G401 (cell line): ENCODE measurements at regions not wholly inside any gene's neighbourhood (a gene's known extent, or its start where the extent isn't known, plus 50 kb on each side); places are given as distances from the start of the nearest gene placed in this dataset.
"Not testable (repeated sequence)": the region's sequence is repeated elsewhere in the genome, so short reads cannot be mapped to it uniquely, and the experiment has no call there.

Experiments
- DNase-seq: peaks from one replicate; pipeline ENCODE4 v3.0.0-alpha.2; 2015; ENCODE audit warnings: low spot score
- in situ Hi-C: cut with HindIII; loops from 2 replicates; pipeline ENCODE4 v1.10.0; 2016; ENCODE audit warnings: low sequenced_read_pairs, mixed read lengths

DNA sequence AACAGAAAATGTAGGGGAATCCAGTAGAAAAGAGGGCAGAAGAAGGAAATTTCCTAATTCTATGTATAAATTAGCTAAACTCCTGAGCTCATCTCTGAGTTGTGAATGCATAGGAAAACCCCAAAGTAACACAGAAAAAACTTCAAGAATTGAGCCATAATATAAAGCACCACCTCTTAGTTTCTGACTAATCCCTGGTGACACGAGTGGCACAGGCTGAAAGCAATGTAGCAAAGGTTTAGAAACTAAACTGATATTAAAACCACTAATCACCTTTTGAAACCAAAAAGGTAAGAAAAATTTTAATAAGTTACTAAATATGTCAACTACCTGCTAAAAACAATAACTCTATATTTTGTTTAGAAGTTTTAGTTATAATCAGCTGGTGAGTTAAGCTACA lies 255.6 kb upstream of the NECTIN3 start:
- in situ Hi-C loops, result no loop called here
- DNase-seq, result no peak

DNA sequence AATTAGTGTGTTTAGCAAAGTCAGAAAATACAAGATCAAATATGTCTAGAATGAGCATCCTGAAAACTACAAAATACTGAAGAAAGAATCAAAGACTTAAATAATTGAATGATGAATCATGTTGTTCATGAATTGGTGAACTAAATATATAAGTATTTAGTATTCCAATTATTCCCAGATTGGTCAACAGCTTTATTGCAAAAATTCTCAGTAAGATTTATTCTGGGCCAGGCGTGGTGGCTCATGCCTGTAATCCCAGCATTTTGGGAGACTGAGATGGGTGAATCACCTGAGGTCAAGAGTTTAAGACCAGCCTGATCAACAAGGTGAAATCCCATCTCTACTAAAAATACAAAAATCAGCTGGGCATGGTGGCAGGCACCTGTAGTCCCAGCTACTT lies 250.0 kb upstream of the NECTIN3 start:
- in situ Hi-C loops, result no loop called here

DNA sequence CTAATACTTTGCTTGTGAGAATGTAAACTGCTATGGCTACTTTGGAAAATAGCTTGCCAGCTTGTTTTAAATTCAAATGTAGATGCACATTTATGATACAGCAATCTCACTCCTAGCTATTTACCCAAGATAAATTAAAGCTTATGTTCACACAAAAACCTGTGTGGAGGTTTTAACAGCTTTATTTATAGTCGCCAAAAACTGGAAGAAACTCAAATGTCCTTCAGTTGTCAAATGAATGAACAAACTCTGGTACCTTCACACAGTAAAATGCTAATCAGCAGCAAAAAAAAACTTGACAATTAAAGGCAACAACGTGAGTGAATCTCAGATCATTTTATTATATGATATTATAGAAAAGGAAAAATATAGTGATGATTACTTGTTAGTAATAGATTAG lies 248.6 kb upstream of the NECTIN3 start:
- in situ Hi-C loops, result no loop called here
- DNase-seq, result no peak

More for the DNA sequence above, 250.0 kb upstream of the NECTIN3 start:
- DNase-seq, result no peak

DNA sequence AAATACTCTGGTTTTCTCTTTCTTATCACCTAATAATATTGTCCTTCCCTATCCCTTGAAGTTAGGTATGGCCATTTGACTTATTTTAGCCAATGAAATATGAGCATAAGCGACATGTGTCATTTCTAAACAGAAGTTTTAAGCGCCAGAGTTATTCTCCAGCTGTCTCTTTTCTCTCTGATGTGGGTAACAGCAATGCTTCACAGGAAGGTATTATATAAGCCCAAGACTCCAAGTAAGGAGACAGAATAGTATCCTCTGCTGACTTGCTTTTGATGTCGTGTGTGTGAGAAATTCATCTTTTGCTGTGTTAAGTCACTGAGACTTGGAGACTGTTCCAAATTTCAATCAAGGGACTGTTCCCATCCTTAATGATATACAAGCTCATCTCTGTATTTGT lies 224.6 kb upstream of the NECTIN3 start:
- no peak for DNase-seq
- in situ Hi-C loops, result no loop called here

DNA sequence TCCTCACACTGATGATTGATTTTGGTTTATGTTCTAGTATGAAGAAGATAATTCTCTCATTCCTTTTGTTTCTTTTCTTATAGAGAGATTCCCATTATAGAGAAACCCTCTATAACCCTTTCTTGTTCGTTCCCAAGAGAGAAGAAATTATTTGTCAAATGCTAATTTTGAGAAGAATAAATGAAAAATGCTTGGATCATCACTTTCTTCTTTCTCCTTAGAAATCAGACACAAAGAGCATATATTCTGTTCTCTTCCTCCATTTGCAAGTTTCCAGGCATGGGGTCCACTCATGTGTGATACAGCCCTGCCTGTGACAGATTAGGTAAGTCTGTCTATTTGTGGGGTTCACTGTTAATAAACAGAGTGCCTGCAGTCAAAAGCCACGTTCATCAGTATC lies 222.6 kb upstream of the NECTIN3 start:
- in situ Hi-C loops, result no loop called here
- no peak for DNase-seq

DNA sequence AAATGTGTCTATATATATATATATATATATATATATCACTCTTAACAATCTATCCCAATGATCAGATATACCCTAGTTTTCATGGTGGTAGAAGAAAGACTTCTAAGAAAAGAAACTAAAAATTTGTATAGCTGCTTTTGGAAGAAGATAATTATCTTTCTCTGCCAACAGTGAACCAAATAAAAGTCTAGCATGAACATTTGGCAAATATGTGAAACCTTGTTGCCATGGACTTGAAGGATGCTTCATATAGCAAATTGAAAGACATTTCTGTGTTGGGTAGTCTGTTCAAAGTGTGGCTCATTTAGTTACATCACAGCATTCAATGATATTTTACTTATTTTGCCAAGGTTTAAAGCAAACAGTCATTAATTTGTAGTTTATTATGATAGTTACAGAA lies 219.9 kb upstream of the NECTIN3 start:
- no peak for DNase-seq
- in situ Hi-C loops, result no loop called here

DNA sequence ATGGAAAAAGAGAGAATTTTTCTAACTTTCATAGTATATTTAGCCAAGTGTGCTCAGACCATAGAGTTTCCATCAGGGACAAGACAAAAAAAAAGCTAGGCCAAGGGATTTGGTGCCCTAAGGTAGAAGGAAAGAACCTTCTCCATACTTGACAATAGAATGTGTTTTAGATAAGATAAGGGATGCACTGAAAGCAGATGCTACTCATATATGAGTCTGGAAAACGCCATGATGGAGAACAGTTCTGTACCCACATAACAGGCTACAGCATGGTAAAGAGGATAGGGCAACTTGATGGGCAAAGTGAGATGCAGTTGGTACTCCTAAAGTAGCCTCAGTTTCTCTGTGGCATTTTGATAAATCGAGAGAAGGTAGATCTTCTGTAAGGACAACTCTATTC lies 216.4 kb upstream of the NECTIN3 start:
- in situ Hi-C loops, result no loop called here

DNA sequence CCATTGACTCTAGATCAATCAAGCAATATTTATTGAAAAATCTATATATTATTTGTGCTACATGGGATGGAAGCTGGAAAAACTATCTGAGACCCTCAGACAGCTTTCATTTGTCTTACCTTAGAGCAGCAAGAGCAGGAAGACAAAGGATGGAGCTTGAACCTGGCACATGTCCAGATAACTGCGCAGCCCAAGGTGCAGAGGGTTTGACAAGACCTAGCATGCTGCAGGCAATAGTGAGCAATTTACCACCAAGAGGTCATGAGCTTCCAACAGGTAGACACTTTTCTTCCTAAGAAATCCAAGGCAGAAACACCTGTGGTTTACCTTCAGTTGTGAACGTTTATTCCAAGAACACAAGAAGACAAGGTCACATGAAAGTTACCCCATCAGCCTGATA lies 214.7 kb upstream of the NECTIN3 start:
- in situ Hi-C loops, result no loop called here
- no peak for DNase-seq

More for the DNA sequence above, 216.4 kb upstream of the NECTIN3 start:
- no peak for DNase-seq

DNA sequence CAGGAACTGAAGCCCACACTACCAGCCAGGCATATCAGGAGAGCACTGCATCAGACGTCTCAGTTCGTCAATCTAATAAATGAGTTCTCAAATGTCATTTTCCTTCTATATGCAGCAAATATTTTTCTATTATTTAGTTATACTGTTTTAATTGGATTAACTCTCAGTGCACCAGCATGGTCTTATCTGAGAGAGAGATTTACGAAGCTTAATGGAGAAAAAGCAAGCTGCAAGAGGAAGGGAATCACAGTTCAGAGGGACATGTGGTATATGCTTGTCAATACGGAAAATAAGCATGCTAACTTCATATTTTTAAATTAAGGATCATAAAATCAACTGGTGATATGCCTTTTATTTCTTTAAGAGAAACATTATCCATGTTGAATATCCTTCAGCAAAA lies 213.1 kb upstream of the NECTIN3 start:
- DNase-seq, result no peak
- in situ Hi-C loops, result no loop called here

DNA sequence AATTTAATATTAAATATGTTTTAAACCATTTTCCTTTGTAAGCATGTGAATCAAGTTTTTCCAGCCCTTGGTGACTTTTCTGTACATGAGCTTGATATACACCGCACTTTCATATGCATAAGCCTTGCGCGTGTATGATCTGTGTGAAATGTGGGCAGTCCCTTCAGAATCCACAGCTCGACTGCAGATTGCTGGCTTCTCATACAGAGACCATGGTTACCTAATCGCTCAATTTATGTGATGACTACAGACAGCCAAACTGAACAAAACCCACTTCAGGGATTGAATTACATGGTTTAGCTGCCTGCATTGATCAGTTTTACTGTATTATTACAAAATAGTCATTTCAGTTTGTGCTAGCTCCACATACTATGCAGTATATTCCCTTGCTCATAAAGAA lies 212.3 kb upstream of the NECTIN3 start:
- in situ Hi-C loops, result no loop called here
- no peak for DNase-seq

DNA sequence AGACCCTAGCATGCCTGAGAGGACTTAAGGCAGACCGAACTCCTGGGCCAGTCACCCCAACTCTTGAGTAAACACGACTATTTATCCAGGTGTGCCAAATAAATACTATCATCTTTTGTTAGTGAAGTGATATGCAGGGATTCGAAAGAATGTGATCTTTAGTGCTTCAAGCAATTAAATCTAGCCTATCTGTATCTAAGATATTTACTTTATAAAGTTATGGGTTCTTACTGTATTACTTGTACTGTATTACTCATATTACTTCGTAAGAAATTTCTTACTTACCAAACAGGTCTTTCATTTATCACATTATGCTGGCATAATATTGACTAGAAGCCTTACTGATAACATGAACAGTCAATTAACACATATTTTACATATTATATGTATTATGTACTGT lies 211.6 kb upstream of the NECTIN3 start:
- in situ Hi-C loops, result no loop called here

DNA sequence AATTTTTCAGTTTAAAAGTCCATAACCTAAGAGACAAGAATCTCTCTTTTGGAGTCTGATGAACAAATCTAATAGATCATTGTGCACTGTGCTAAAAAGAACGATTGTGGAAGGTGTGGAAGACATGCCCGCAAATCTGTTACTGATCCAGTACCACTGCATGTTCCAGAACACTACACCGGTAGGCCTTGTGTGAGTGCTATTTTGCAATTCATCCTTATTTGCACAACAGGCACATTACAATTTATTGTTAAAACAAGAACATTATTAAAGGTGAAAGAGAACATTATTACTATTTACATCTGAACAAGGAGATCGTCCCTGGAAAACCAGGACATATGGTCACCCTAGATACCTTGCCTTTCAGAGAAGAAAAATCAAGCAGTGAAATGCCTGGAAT lies 205.7 kb upstream of the NECTIN3 start:
- no peak for DNase-seq
- in situ Hi-C loops, result no loop called here

More for the DNA sequence above, 211.6 kb upstream of the NECTIN3 start:
- no peak for DNase-seq

DNA sequence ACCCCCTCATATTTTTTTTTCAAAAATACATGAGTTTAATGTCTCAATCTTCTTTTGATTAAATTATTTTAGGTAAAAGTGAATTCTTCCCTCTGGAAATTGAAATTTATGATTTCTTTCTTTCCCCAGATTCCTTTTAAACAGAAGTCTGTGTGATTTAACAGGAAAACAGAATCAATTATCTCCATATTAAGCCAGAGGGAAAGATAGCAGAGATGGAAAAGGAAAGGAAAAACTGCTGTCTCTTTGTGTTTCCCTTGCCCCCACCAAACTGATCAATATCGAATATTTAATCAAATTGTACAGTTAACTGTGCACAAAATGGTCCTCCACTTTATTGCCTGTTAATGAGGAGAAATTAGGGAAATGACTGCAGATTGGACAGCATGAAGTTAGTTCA lies 203.5 kb upstream of the NECTIN3 start:
- DNase-seq, result no peak
- in situ Hi-C loops, result no loop called here

DNA sequence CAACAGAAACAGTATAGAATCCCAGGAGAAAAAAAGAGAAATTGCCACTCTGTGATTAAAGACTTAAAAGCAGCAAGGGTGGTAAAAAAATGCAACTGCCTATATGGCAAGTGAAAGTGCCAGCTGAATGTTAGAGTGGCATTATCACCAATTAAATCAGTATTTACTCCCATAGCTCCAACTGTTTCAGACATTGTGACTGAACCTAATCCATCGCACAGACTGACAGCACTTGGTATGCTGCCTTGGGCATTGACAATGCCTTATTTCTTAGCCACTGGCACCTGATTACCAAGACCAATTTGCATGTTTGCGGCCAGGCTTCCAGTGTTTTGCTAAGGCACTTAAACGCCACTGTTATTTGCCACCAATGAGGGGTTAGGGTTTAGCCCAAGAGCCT lies 201.9 kb upstream of the NECTIN3 start:
- DNase-seq, result no peak
- in situ Hi-C loops, result no loop called here

DNA sequence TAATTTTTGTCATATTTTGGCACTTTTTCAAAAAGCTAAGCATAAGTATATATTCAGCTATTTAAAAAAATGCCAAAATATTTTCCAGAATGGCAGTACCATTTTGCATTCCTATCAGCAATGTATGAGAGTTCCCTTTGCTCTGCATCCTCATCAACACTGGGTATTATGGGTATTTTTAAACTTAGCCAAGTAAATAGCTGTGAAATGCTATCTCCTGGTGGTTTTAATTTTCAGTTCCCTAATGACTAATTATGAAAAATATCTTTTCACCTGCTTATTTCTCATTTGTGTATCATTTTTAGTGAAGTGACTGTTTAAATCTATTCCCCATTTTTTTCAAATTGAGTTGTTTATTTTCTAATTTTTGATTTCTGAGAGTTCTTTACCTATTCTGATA lies 199.7 kb upstream of the NECTIN3 start:
- in situ Hi-C loops, result no loop called here
- no peak for DNase-seq

DNA sequence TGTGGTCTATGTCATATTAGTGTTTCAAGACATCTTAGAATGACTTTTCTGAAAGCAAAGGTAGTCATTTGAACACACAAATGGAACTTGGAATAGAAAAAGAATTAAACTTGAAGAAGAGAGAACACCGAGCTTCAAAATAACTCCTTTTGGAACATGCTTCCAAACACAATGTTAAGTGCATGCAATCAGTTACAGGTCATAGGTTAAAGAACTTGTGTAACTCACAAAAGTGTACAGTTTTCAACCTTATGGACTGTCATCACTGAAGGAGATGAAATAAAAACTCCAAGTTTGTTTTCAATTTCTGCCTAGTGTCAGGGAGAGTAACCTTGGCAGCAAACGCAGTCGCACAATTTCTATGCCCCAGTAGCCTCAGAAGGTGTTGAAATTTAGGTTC lies 192.9 kb upstream of the NECTIN3 start:
- no peak for DNase-seq
- in situ Hi-C loops, result no loop called here

DNA sequence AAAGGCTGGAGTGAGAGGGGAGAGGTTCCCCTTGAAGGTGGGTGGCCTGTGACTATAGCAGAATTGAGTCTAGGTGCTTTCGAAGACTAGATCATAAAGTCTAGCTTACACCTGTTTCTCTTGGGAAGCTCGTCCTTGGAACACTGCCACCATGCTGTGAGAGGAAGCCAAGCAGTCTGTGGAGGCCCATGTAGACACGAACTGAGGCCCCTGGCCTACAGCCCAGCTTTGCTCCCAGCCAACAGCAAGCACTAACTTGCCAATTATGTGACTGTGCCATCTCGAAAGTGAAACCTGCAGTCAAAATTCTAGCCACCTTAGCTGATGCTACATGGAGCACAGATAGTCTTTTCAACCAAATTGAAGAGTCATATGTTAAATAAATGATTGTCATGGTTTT lies 190.5 kb upstream of the NECTIN3 start:
- peak; percentile 27 for DNase-seq
- in situ Hi-C loops, result no loop called here

DNA sequence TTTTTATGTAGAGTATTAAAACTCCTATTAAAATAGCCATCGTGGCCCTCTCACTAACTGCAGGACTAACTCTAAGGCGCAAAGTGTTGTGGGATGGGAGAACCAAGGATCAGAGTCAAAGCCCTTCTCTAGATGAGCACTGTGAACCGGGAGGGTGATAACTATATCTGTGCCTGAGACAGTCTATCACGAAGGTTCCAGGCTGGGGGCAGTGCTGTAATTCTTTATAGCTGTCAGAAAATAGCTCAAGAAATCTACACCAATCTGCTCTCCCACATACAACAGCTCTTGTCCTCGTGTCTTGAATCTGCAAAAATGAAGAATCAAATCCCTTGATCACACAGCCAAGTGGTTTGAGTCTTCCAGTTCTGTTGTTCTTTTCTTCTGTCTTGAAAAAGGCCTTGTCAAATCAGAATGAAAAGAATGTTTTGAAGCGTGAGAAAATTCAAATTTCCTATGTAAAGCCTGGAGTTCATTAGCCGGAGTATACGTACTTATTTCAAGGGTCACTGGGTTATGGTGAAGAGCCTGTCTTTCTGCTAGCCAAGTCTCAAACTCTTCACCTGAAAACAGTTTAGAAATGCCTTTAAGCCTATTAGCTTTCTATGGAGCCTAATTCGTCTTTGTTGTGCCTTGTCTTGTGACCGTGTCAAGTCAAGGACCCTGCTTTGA lies 185.3 kb upstream of the NECTIN3 start:
- DNase-seq, result no peak
- in situ Hi-C loops, result no loop called here

DNA sequence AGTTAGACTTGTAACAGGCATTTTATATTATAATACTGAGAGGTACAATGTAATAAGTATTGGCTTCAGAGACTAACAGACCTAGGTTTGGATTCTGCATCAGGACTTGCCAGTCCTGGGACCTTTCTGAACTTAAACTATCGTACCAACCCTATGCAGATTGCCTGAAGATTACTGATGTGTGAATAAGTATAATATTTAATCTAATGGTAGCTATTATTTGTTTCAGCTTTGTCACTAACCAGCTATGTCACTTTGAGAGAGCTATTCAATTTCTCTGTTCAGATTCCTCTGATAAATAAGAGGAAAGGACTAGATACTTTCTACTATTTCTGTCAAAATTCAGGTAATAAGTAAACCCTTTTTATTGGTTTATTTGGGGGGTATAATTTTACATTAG lies 184.4 kb upstream of the NECTIN3 start:
- in situ Hi-C loops, result no loop called here
- DNase-seq, result no peak

DNA sequence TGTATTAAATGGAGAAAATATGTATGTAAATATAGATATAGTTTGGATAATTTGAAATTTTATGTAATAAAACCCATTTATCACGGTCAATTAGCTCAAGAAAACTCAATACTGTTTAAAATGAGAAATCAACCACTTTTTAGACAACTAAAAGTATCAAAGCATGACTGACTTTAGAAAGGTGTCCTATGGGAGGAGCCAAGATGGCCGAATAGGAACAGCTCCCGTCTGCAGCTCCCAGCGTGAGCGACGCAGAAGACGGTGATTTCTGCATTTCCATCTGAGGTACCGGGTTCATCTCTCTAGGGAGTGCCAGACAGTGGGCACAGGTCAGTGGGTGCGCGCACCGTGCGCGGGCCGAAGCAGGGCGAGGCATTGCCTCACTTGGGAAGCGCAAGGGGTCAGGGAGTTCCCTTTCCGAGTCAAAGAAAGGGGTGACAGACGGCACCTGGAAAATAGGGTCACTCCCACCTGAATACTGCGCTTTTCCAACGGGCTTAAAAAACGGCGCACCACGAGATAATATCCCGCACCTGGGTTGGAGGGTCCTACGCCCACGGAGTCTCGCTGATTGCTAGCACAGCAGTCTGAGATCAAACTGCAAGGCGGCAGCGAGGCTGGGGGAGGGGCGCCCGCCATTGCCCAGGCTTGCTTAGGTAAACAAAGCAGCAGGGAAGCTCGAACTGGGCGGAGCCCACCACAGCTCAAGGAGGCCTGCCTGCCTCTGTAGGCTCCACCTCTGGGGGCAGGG lies 182.8 kb upstream of the NECTIN3 start:
- DNase-seq, in situ Hi-C loops: not testable (repeated sequence)

DNA sequence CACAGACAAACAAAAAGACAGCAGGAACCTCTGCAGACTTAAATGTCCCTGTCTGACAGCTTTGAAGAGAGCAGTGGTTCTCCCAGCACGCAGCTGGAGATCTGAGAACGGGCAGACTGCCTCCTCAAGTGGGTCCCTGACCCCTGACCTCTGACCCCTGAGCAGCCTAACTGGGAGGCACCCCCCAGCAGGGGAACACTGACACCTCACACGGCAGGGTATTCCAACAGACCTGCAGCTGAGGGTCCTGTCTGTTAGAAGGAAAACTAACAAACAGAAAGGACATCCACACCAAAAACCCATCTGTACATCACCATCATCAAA lies 182.3 kb upstream of the NECTIN3 start:
- in situ Hi-C loops, DNase-seq: not testable (repeated sequence)
